Aorta (tissue), 5 donors: ENCODE measurements at regions not wholly inside any gene's neighbourhood (a gene's known extent, or its start where the extent isn't known, plus 50 kb on each side); places are given as distances from the start of the nearest gene placed in this dataset.

Source experiments
- ATAC-seq: fragments of 200-7000 bp; cut with Tn5 transposase; one replicate; pipeline ENCODE4 v1.9.1; 2022; ENCODE audit warnings: moderate library complexity; ENCODE audit not compliant: low FRiP score
- DNase-seq, 2 donors: peaks; one replicate each; pipeline ENCODE4 v3.0.0-alpha.2; 2020
- H3K27ac ChIP-seq, 2 donors: one replicate each; pipeline ENCODE4 v1.5.1; 2013; ENCODE audit warnings: low read length in 2 of 2, mild to moderate bottlenecking in 2 of 2, moderate library complexity in 2 of 2, control low read depth in 1 of 2, inconsistent platforms in 1 of 2, low read depth in 1 of 2
- H3K27me3 ChIP-seq, 2 donors: one replicate each; pipeline ENCODE4 v1.6.1; 2013; ENCODE audit warnings: control low read depth in 1 of 2, low read length in 1 of 2, mild to moderate bottlenecking in 1 of 2, moderate library complexity in 1 of 2; ENCODE audit not compliant: insufficient read depth in 2 of 2, control insufficient read depth in 1 of 2
- H3K36me3 ChIP-seq, 2 donors: one replicate each; pipeline ENCODE4 v1.6.1; 2013; ENCODE audit warnings: control low read depth in 1 of 2, low read length in 1 of 2, mild to moderate bottlenecking in 1 of 2; ENCODE audit not compliant: insufficient read depth in 2 of 2, control insufficient read depth in 1 of 2
- H3K4me1 ChIP-seq, 2 donors: one replicate each; pipeline ENCODE4 v1.6.1; 2013; ENCODE audit warnings: low read length in 2 of 2, control low read depth in 1 of 2, mild to moderate bottlenecking in 1 of 2, moderate library complexity in 1 of 2; ENCODE audit not compliant: insufficient read depth in 2 of 2, control insufficient read depth in 1 of 2
- H3K4me3 ChIP-seq, 2 donors: one replicate each; pipeline ENCODE4 v1.5.1; 2013; ENCODE audit warnings: low read length in 2 of 2, control low read depth in 1 of 2, mild to moderate bottlenecking in 1 of 2
- H3K9me3 ChIP-seq: one replicate; pipeline ENCODE4 v1.6.1; 2013; ENCODE audit warnings: mild to moderate bottlenecking, low read length; ENCODE audit not compliant: control insufficient read depth
- whole genome bisulfite sequencing, 2 donors: extraction: QIAGEN DNeasy Blood & Tissue Kit; methylation state at CpG; one replicate each; pipeline ENCODE4 v1.1.7; 2013; 5-methylcytosine and 5-hydroxymethylcytosine counted together
- intact Hi-C, 2 donors: fragments of 100-400 bp; cut with DNase I; formaldehyde crosslinking; loops; one replicate each; pipeline versions ENCODE4 v1.14.2 to v1.15.0; 2022
- donor health status: healthy with polysubstance abuse.
- donor health status: Bipolar disorder and iron deficiency.
- donor health status: DM: no; HTN: no; CAD: no.
- donor health status: DM: no; HTN: no; CAD: no.
- donor health status: DM: yes; HTN: yes; CAD: no.

DNA sequence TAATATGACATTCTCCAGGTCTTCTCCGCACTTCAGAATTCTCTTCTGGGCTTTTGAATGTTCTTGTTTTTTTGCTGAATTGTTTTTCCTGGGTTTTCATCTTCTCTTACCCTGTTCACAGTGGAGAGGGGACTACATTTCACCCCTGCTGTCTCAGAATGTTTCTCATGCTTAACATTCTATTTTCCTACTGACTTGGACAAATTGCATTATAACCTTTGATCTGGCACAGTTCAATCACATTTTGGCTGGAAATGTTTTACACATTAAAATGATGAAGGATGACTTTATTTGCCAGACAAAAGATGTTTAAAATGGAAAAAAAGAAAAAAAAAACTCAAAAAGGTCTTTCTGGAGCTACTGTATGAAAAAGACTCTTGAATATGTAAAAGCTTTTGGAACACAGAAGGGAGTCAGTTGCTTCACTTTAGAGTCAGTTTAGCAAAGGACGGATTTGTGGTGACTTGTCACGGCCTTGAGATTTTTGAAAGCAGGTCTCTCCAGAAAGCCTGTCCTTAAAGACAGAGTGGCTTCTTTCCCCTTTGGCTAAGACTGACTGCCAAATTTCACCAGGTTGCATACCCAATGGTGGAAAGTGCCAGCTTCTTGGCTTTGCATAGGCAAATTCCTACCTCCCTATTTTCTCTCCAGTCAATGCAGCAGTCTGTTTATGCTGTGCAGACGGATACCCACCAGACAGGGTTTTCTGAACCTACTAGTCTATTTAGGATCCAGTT is 401.0 kb upstream of the TBL1XR1 start:
- intact Hi-C loops, result loop anchor here in 1 of 2 donors (10.0 kb wide), 1 partner anchor 113 kb away; no protein-coding TSS in a partner anchor
- 27 to 38% methylated on average over 4 of the region's 4 CpGs for WGBS, 2 donors
- ATAC-seq, result no peak

GRCh38 chr3:177599326-177599725 is 402.0 kb upstream of the TBL1XR1 start:
- H3K4me3 ChIP-seq, result no peak overlapping the region
- no peaks in the 10 kb centered on the region for H3K9me3 ChIP-seq
- WGBS, 2 donors, result 78 to 81% methylated on average over 2 of the region's 2 CpGs
- H3K4me1 ChIP-seq, result peaks cover 0 to 19% of the 10 kb centered on the region in 2 donors
- intact Hi-C loops, result loop anchor here in 1 of 2 donors (10.0 kb wide), 1 partner anchor 115 kb away; no protein-coding TSS in a partner anchor
- no peak for DNase-seq
- ATAC-seq, result no peak
- H3K36me3 ChIP-seq, result no peaks in the 10 kb centered on the region
- H3K27me3 ChIP-seq, result no peaks in the 10 kb centered on the region
- no peak overlapping the region for H3K27ac ChIP-seq

More for the DNA sequence above, 401.0 kb upstream of the TBL1XR1 start:
- H3K27me3 ChIP-seq, result no peaks in the 10 kb centered on the region
- H3K27ac ChIP-seq, result peak overlapping the region; percentile 50 to 70
- no peaks in the 10 kb centered on the region for H3K9me3 ChIP-seq
- H3K36me3 ChIP-seq, result no peaks in the 10 kb centered on the region
- no peak overlapping the region for H3K4me3 ChIP-seq
- no peak for DNase-seq
- H3K4me1 ChIP-seq, result peaks cover 0 to 19% of the 10 kb centered on the region in 2 donors

DNA sequence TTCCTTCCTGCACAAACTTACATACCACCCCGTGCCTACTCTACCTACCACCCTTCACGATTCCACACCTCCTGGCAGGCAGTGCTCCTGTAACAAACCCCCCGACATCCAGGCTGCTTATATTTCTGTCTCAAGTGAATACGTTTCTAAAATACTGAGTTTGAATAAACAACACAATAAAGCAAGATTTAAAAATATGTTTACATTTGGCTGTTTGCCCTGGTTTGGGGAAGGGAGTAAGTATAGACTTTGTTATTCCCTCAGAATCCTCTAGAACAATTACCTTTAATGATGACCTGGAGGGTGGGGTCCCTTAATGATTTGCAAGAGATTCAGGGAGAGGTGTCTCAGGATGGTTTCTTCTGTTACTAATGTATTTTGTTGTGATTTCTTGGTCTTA is 402.6 kb upstream of the TBL1XR1 start:
- Histone ChIP-seq H3K4me1 (peaks cover 0 to 19% of the 10 kb centered on the region in 2 donors), H3K36me3 (no peaks in the 10 kb centered on the region), H3K27ac (no peak overlapping the region), H3K9me3 (no peaks in the 10 kb centered on the region), H3K4me3 (no peak overlapping the region), H3K27me3 (no peaks in the 10 kb centered on the region)
- no peak for DNase-seq
- 84 to 86% methylated on average over 4 of the region's 4 CpGs for WGBS, 2 donors
- intact Hi-C loops, result loop anchor here in 1 of 2 donors (10.0 kb wide), 1 partner anchor 115 kb away; no protein-coding TSS in a partner anchor
- no peak for ATAC-seq

- WGBS, 2 donors, result 99 to 100% methylated on average over 2 of the region's 2 CpGs
- Histone ChIP-seq H3K27ac (no peak overlapping the region), H3K9me3 (no peaks in the 10 kb centered on the region), H3K27me3 (no peaks in the 10 kb centered on the region), H3K4me1 (peaks cover 0 to 19% of the 10 kb centered on the region in 2 donors), H3K36me3 (no peaks in the 10 kb centered on the region), H3K4me3 (no peak overlapping the region)
- DNase-seq (no peak), ATAC-seq (no peak)
- intact Hi-C loops, result no loop called here
These were observed 403.1 kb upstream of the TBL1XR1 start for GRCh38 chr3:177600411-177600810.

GRCh38 chr3:177601152-177601551 is 403.9 kb upstream of the TBL1XR1 start:
- no peaks in the 10 kb centered on the region for H3K36me3 ChIP-seq
- no peak for DNase-seq
- H3K4me3 ChIP-seq, result no peak overlapping the region
- H3K9me3 ChIP-seq, result no peaks in the 10 kb centered on the region
- peaks cover 0 to 17% of the 10 kb centered on the region in 2 donors for H3K4me1 ChIP-seq
- no peak overlapping the region for H3K27ac ChIP-seq
- no peak for ATAC-seq
- intact Hi-C loops, result no loop called here
- H3K27me3 ChIP-seq, result no peaks in the 10 kb centered on the region

DNA sequence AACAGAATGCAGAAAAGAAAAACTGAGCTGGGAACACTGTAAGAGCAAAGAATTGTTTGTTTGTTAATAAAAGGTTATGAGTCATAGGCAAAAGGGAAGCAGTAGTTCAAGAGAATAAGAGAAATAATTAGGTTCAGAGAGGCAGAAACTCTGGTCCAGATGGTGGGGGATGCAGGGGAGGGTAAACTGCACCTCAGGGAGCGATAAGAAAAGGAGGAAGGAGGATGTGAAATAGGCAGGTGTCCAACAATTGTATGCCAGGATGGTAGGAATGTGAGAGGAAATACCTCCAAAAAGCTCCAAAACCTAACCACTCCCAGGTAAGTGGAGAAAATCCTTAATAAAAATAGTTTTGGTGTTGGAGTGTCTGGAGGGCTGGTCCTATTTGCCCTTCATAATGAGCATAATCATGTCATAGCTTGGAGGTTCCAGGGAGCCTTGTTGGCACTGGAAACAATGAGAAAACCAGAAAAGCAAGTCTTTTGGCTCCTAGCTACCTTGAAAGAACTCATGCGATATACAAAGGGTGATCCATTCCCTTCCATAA is 405.4 kb upstream of the TBL1XR1 start:
- ATAC-seq (no peak), DNase-seq (no peak)
- H3K27me3 ChIP-seq, result no peaks in the 10 kb centered on the region
- no peaks in the 10 kb centered on the region for H3K9me3 ChIP-seq
- intact Hi-C loops, result no loop called here
- H3K36me3 ChIP-seq, result no peaks in the 10 kb centered on the region
- H3K4me1 ChIP-seq, result peaks cover 0 to 7% of the 10 kb centered on the region in 2 donors
- H3K27ac ChIP-seq, result no peak overlapping the region
- H3K4me3 ChIP-seq, result no peak overlapping the region
- WGBS, 2 donors, result 85 to 91% methylated on average over 2 of the region's 2 CpGs

GRCh38 chr3:177603148-177603603 is 405.9 kb upstream of the TBL1XR1 start:
- no peaks in the 10 kb centered on the region for H3K27me3 ChIP-seq
- no peak for DNase-seq
- H3K36me3 ChIP-seq, result no peaks in the 10 kb centered on the region
- H3K9me3 ChIP-seq, result no peaks in the 10 kb centered on the region
- H3K4me1 ChIP-seq, result peaks cover 1 to 3% of the 10 kb centered on the region in 2 donors
- 85 to 93% methylated on average over 2 of the region's 2 CpGs for WGBS, 2 donors
- intact Hi-C loops, result no loop called here
- H3K4me3 ChIP-seq, result no peak overlapping the region
- H3K27ac ChIP-seq, result no peak overlapping the region
- ATAC-seq, result no peak

DNA sequence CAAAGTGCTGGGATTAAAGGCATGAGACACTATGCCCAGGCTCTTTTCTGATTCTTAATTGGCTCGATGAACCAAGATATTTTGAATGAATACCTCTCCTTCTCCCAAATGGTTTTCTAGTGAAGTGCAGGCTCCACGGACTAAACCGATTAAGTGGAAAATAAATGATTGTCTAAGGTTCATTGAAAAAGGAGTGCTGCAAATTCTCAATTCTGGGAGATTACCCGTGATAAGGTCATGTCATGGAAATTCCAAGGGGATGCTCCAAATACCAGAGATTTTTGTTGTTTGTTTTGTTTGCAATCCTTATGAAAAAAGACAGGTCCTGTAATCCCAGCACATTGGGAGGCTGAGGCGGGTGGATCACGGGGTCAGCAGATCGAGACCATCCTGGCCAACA is 406.9 kb upstream of the TBL1XR1 start:
- ATAC-seq (no peak), DNase-seq (no peak)
- no peak overlapping the region for H3K4me3 ChIP-seq
- no peak overlapping the region for H3K27ac ChIP-seq
- H3K9me3 ChIP-seq, result no peaks in the 10 kb centered on the region
- H3K27me3 ChIP-seq, result no peaks in the 10 kb centered on the region
- WGBS, 2 donors, result 91 to 96% methylated on average over 7 of the region's 7 CpGs
- intact Hi-C loops, result no loop called here
- H3K36me3 ChIP-seq, result no peaks in the 10 kb centered on the region
- H3K4me1 ChIP-seq, result peaks cover 0 to 1% of the 10 kb centered on the region in 2 donors

DNA sequence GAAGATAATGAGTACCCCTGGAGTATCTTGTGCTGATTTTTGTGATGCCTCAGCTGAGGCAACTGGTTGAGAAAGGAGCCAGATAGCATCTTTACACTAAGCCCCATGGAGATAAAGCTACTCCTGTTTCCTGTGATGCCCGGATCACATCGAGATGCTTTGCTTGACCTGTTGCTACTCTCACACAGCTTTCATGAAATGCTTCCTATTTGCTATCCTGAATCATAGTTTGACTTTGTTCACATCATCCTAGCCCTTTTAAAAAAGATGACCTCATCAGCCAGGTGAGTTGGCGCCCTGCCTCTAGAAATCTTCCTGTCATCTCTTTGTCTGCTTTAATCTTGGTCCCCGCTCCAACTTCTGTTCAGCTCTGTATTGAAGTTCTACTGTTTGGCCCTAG is 409.6 kb upstream of the TBL1XR1 start:
- Histone ChIP-seq H3K4me1 (peaks cover 3 to 4% of the 10 kb centered on the region in 2 donors), H3K4me3 (no peak overlapping the region), H3K36me3 (no peaks in the 10 kb centered on the region), H3K9me3 (no peaks in the 10 kb centered on the region), H3K27ac (no peak overlapping the region), H3K27me3 (no peaks in the 10 kb centered on the region)
- DNase-seq (no peak), ATAC-seq (no peak)
- WGBS, 2 donors, result 86 to 96% methylated on average over 4 of the region's 4 CpGs
- intact Hi-C loops, result no loop called here
